Parathyroid adenoma (tissue), 2 donors: ENCODE measurements at regions not wholly inside any gene's neighbourhood (a gene's known extent, or its start where the extent isn't known, plus 50 kb on each side); places are given as distances from the start of the nearest gene placed in this dataset.
A peak's percentile ranks its signal among the peaks of the same experiment; 100 is the strongest.

ENCODE experiments used
- H2AFZ ChIP-seq: fragments of 300-600 bp; sonication (generic); one replicate; pipeline ENCODE4 v1.7.0; 2017; ENCODE audit warnings: antibody characterized with exemption, mild to moderate bottlenecking
- H3K27ac ChIP-seq: fragments of 300-600 bp; sonication (generic); one replicate; pipeline ENCODE4 v1.7.0; 2017
- H3K27me3 ChIP-seq: fragments of 300-600 bp; sonication (generic); one replicate; pipeline ENCODE4 v1.7.0; 2017; ENCODE audit warnings: low read length; ENCODE audit not compliant: control insufficient read depth, insufficient read depth
- H3K36me3 ChIP-seq: fragments of 300-600 bp; sonication (generic); one replicate; pipeline ENCODE4 v1.7.0; 2017; ENCODE audit warnings: low read length; ENCODE audit not compliant: control insufficient read depth, insufficient read depth
- H3K4me1 ChIP-seq: fragments of 300-600 bp; sonication (generic); one replicate; pipeline ENCODE4 v1.7.0; 2017; ENCODE audit warnings: control low read depth
- H3K4me2 ChIP-seq: fragments of 300-600 bp; sonication (generic); one replicate; pipeline ENCODE4 v1.7.0; 2017; ENCODE audit warnings: low read length
- H3K4me3 ChIP-seq: fragments of 300-600 bp; sonication (generic); one replicate; pipeline ENCODE4 v1.7.0; 2017; ENCODE audit warnings: low read depth, low read length
- H3K79me2 ChIP-seq: fragments of 300-600 bp; sonication (generic); one replicate; pipeline ENCODE4 v1.7.0; 2017; ENCODE audit warnings: control low read depth
- H3K9ac ChIP-seq: fragments of 300-600 bp; sonication (generic); one replicate; pipeline ENCODE4 v1.7.0; 2017; ENCODE audit warnings: mild to moderate bottlenecking
- H3K9me3 ChIP-seq: fragments of 300-600 bp; sonication (generic); one replicate; pipeline ENCODE4 v1.7.0; 2017; ENCODE audit warnings: low read length; ENCODE audit not compliant: control insufficient read depth
- TF ChIP-seq, protein P1 (sequence below): fragments of 300-600 bp; sonication (generic); IDR thresholded peaks from one replicate; pipeline ENCODE4 v1.7.0; 2017; ENCODE audit warnings: antibody characterized with exemption, mild to moderate bottlenecking
- donor health status: primary hyperparathyroidism.

DNA sequence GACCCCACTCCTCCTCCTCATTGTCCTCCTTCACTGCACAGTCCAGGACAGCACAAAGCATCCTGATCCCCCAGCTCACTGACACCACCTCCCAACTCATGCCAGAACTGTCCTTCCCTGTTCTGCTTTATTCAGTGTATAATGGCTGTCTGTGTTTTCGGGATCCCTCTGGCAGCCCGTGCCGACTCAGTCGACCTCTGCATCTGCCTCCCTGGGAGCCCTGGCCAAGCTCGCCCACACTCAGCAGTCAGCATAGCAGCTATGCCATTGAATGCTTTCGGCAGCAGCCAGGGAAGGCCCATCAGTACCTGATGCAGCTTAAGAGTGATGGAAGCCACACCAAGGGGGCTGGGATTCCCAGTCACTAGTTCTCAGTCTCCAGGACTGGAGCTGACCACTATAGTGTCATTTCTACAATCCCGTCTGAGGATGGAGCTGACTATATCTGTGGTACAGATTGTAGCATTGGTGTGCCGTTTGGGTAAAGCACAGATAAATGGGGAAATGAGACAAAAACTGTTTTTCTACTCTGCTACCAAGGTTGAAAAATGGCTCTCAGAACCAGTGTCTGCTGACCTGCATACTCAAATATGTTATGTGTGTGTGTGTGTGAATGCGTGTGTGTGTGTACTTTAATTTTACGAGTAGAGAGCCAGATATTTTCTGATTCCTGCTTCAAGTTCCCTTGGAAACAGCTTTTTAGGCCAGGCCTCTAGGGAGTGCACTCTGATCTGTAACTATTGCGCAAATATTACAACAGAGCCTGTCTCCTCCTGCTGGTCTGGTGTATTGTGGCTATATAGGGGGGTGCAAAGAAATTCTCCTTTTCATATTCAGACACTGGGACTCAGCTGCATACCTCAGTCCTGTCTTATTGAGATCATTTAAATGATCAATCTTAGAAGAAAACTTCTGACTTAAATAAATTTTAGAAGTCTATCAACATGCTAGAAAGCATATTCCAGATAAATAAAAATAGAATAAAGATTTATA, 78.8 kb upstream of the TOP3B start:
- Histone ChIP-seq H3K4me3 (no peak overlapping the region), H2AFZ (peak overlapping the region; percentile 59), H3K36me3 (no peaks in the 10 kb centered on the region), H3K9ac (no peak overlapping the region), H3K27me3 (no peaks in the 10 kb centered on the region), H3K4me2 (no peak overlapping the region), H3K9me3 (no peaks in the 10 kb centered on the region), H3K27ac (peak overlapping the region; percentile 24), H3K4me1 (no peaks in the 10 kb centered on the region), H3K79me2 (no peaks in the 10 kb centered on the region)
- TF ChIP-seq, protein P1, sequence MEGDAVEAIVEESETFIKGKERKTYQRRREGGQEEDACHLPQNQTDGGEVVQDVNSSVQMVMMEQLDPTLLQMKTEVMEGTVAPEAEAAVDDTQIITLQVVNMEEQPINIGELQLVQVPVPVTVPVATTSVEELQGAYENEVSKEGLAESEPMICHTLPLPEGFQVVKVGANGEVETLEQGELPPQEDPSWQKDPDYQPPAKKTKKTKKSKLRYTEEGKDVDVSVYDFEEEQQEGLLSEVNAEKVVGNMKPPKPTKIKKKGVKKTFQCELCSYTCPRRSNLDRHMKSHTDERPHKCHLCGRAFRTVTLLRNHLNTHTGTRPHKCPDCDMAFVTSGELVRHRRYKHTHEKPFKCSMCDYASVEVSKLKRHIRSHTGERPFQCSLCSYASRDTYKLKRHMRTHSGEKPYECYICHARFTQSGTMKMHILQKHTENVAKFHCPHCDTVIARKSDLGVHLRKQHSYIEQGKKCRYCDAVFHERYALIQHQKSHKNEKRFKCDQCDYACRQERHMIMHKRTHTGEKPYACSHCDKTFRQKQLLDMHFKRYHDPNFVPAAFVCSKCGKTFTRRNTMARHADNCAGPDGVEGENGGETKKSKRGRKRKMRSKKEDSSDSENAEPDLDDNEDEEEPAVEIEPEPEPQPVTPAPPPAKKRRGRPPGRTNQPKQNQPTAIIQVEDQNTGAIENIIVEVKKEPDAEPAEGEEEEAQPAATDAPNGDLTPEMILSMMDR = no peak

DNA sequence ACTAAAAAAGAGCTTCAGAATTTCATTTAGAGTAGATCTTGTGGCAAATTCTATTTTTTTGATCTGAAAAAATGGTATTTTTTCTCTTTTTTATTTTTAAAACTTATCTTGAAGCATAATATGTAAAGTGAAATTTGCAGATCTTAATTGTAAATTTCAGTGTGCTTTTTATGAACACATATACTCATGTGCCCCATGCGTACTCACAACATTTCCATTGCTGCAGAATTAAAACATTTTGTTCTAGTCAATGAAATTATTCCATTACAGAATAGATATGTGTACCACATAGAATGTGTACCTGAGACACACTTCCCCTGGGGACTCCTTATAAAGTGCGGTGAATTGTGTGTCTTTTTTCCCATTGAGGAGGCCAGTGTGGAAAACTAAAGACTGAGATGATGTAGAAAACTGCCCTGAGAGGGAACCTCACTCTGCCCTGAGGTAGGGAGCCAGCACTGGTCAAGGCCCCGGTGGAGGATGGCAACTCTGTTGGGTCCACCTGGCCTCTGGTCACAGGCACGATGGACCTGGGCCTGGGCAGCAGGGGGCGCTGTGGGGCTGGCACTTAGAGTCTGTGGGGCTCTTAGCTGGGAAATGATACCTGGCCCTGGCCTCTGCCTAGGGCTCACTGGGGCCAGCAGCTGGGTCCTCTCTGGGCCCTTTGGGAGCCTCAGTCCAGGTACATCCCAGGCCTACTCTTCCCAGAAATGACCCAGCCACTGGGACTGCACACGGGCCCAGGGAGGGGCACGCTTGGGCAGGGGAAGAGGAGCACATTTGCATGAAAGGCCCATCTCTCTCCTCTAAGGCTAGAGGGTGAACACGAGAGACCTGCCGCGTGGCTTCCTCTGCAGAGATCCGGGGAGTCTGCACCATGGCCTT, 77.9 kb upstream of the TOP3B start:
- no peak overlapping the region for H3K9ac ChIP-seq
- no peak overlapping the region for H3K4me3 ChIP-seq
- no peak overlapping the region for H3K27ac ChIP-seq
- H3K27me3 ChIP-seq = no peaks in the 10 kb centered on the region
- no peaks in the 10 kb centered on the region for H3K4me1 ChIP-seq
- no peaks in the 10 kb centered on the region for H3K36me3 ChIP-seq
- H3K9me3 ChIP-seq = no peaks in the 10 kb centered on the region
- H3K79me2 ChIP-seq = no peaks in the 10 kb centered on the region
- TF ChIP-seq, protein P1 = peak; percentile 66
- peak overlapping the region; percentile 25 for H2AFZ ChIP-seq
- H3K4me2 ChIP-seq = no peak overlapping the region

DNA sequence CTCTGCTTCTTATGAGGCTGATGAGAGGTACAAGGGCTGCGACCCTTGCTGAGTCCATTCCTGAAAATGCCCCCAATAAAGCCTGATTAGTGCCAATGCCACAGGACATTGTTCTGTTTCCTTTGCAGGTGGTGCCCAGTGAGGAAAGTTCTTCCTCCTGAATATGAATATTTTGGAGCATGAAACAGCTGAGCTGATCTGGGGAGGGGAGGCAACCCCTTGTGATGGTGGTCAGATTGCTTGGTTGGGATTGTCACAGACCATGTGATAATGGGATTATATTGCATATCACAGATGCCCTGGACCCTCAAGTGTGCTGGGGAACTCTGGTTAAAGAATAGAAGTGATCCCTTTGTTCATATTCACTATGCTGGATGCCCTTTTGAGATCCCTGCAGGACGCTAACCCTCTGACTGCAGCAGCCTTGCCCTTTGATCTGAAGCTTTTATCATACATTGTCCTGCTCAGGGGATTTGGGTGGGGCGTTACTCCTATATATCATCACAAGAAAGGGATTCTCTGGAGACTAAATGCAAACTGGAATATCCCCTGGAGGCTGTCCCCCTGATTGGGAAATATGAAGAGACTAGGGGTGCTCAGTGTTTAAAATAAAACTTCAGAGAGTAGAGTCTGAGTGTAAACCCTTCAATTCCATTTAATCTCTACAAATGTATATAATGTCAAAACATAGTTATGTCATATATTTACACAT, 76.9 kb upstream of the TOP3B start:
- no peaks in the 10 kb centered on the region for H3K4me1 ChIP-seq
- H3K4me3 ChIP-seq = no peak overlapping the region
- H2AFZ ChIP-seq = no peak overlapping the region
- H3K27ac ChIP-seq = no peak overlapping the region
- no peaks in the 10 kb centered on the region for H3K79me2 ChIP-seq
- H3K9ac ChIP-seq = no peak overlapping the region
- TF ChIP-seq, protein P1 = no peak
- no peaks in the 10 kb centered on the region for H3K27me3 ChIP-seq
- no peaks in the 10 kb centered on the region for H3K9me3 ChIP-seq
- no peaks in the 10 kb centered on the region for H3K36me3 ChIP-seq
- no peak overlapping the region for H3K4me2 ChIP-seq

DNA sequence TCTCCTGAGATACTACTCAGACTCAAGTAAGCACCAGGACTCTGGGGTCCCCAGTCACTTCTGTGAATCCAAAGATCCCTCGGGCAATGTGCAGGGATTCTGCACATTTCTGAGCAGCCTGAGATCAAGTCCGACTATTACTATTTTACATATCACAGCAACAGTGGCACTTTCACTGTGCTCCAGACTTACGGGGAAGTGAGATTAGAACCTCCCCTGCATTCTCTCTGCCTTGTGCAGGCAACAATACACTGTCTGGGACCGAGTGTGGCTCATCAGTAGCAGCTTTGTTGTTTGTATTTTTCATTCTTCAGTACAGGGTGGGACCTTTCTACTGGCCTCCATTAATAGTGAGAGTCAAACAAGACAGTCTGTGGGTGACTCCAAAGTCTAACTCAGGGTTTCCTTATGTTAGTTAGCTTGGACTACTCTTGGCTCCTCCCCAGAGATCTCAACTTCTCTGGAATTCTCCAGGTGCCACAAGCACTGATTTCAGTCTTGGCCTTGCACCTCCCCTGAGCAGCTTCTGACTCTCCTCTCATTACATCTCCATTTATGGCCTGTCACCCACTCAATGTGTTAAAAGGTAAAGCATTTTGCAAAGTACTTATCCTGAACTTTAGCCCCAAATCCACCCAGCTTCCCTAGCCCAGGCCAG, 76.2 kb upstream of the TOP3B start:
- Histone ChIP-seq H3K36me3 (no peaks in the 10 kb centered on the region), H3K4me2 (no peak overlapping the region), H3K27ac (no peak overlapping the region), H3K9me3 (no peaks in the 10 kb centered on the region), H3K27me3 (no peaks in the 10 kb centered on the region), H3K4me1 (no peaks in the 10 kb centered on the region), H3K9ac (no peak overlapping the region), H2AFZ (no peak overlapping the region), H3K79me2 (no peaks in the 10 kb centered on the region), H3K4me3 (no peak overlapping the region)
- TF ChIP-seq, protein P1 = no peak
